ENCODE measurements at regions not wholly inside any gene's neighbourhood (a gene's known extent, or its start where the extent isn't known, plus 50 kb on each side); places are given as distances from the start of the nearest gene placed in this dataset.

DNA sequence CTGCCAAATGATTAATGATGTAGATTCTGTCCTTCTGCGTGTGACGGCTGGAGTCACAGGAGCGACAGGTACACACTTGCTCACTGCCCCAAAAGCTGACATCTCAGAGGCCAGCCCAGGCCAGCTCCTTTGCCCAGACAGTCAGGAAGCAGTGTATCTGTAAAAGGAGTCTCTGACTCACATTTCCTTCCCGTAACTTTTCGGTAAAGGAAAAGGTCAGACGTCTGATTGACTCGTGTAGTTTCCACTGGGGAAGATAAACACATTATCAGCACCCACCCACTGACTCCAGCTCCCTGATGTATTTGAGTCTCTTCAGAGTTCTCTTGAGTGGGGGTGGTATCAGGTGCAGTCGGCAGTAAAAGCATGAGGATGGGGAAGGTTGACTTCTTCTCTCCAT lies 64.4 kb upstream of the WWC1 start:
- no peak for DNase-seq (ENCODE audit: insufficient read length, low spot score, missing footprints)
- H3K79me2 ChIP-seq (ENCODE audit: insufficient read depth, low read length), result no peaks in the 10 kb centered on the region
- H3K9me3 ChIP-seq (ENCODE audit: low read depth, low read length), result no peaks in the 10 kb centered on the region
- H3K36me3 ChIP-seq (ENCODE audit: insufficient read depth, low read length), result no peaks in the 10 kb centered on the region
- no peaks in the 10 kb centered on the region for H3K27me3 ChIP-seq (ENCODE audit: insufficient read depth, low read length)
- TF ChIP-seq, protein P1, sequence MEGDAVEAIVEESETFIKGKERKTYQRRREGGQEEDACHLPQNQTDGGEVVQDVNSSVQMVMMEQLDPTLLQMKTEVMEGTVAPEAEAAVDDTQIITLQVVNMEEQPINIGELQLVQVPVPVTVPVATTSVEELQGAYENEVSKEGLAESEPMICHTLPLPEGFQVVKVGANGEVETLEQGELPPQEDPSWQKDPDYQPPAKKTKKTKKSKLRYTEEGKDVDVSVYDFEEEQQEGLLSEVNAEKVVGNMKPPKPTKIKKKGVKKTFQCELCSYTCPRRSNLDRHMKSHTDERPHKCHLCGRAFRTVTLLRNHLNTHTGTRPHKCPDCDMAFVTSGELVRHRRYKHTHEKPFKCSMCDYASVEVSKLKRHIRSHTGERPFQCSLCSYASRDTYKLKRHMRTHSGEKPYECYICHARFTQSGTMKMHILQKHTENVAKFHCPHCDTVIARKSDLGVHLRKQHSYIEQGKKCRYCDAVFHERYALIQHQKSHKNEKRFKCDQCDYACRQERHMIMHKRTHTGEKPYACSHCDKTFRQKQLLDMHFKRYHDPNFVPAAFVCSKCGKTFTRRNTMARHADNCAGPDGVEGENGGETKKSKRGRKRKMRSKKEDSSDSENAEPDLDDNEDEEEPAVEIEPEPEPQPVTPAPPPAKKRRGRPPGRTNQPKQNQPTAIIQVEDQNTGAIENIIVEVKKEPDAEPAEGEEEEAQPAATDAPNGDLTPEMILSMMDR (IDR thresholded peaks at IDR 0.05; ENCODE audit: extremely low read depth, low read depth, low read length), result no peak
- no peak overlapping the region for H3K4me3 ChIP-seq (ENCODE audit: insufficient read depth, low read length)
- H3K4me1 ChIP-seq (ENCODE audit: insufficient read depth, low read length), result no peaks in the 10 kb centered on the region
- H4K20me1 ChIP-seq (ENCODE audit: insufficient read depth, low read length), result no peaks in the 10 kb centered on the region
- no peak overlapping the region for H3K27ac ChIP-seq (ENCODE audit: low read depth, low read length)
- H2AFZ ChIP-seq (ENCODE audit: low read length), result no peak overlapping the region
- no peak overlapping the region for H3K4me2 ChIP-seq (ENCODE audit: insufficient read depth, low read length)

DNA sequence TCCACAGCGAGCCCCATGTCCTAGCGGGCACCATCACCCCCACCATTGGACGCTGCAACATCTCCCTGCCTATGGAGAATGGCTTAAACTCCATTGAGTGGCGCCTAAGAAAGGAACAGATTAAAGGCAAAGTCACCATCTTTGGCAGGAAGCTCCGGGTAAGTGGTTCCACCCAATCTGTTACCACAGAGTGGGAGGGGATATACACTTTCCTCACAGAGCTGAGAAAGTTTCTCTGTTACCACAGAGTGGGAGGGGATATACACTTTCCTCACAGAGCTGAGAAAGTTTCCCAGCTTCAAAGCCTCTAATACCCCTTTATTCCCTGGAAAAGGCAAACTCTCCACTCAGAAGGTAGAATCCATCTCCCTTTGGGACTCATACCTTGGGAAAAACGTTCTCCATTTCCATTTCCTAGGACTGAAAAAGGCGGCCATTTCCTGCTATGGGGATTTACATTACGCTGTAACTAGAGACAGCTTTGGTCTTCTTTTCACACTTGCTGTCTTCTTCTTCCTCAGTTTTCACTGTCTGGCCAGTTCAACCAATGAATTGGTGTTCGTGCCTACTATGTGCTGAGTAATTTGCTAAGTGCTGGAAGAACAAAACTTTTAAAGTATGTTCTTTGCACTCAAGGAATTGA lies 63.4 kb upstream of the WWC1 start:
- Histone ChIP-seq H3K9me3 (ENCODE audit: low read depth, low read length) (no peaks in the 10 kb centered on the region), H3K4me2 (ENCODE audit: insufficient read depth, low read length) (no peak overlapping the region), H4K20me1 (ENCODE audit: insufficient read depth, low read length) (no peaks in the 10 kb centered on the region), H3K27ac (ENCODE audit: low read depth, low read length) (no peak overlapping the region), H3K4me1 (ENCODE audit: insufficient read depth, low read length) (no peaks in the 10 kb centered on the region), H3K79me2 (ENCODE audit: insufficient read depth, low read length) (no peaks in the 10 kb centered on the region), H3K36me3 (ENCODE audit: insufficient read depth, low read length) (no peaks in the 10 kb centered on the region), H3K4me3 (ENCODE audit: insufficient read depth, low read length) (no peak overlapping the region), H2AFZ (ENCODE audit: low read length) (no peak overlapping the region), H3K27me3 (ENCODE audit: insufficient read depth, low read length) (no peaks in the 10 kb centered on the region)
- DNase-seq (ENCODE audit: insufficient read length, low spot score, missing footprints), result no peak
- TF ChIP-seq, protein P1 (IDR thresholded peaks at IDR 0.05; ENCODE audit: extremely low read depth, low read depth, low read length), result no peak

GRCh38 chr5:168228668-168229067 lies 62.8 kb upstream of the WWC1 start:
- H3K9me3 ChIP-seq (ENCODE audit: low read depth, low read length), result no peaks in the 10 kb centered on the region
- H3K4me2 ChIP-seq (ENCODE audit: insufficient read depth, low read length), result no peak overlapping the region
- no peak for DNase-seq (ENCODE audit: insufficient read length, low spot score, missing footprints)
- H3K27ac ChIP-seq (ENCODE audit: low read depth, low read length), result no peak overlapping the region
- no peaks in the 10 kb centered on the region for H3K36me3 ChIP-seq (ENCODE audit: insufficient read depth, low read length)
- no peak overlapping the region for H3K4me3 ChIP-seq (ENCODE audit: insufficient read depth, low read length)
- TF ChIP-seq, protein P1 (IDR thresholded peaks at IDR 0.05; ENCODE audit: extremely low read depth, low read depth, low read length), result no peak
- H4K20me1 ChIP-seq (ENCODE audit: insufficient read depth, low read length), result no peaks in the 10 kb centered on the region
- H2AFZ ChIP-seq (ENCODE audit: low read length), result no peak overlapping the region
- no peaks in the 10 kb centered on the region for H3K79me2 ChIP-seq (ENCODE audit: insufficient read depth, low read length)
- no peaks in the 10 kb centered on the region for H3K4me1 ChIP-seq (ENCODE audit: insufficient read depth, low read length)
- no peaks in the 10 kb centered on the region for H3K27me3 ChIP-seq (ENCODE audit: insufficient read depth, low read length)

DNA sequence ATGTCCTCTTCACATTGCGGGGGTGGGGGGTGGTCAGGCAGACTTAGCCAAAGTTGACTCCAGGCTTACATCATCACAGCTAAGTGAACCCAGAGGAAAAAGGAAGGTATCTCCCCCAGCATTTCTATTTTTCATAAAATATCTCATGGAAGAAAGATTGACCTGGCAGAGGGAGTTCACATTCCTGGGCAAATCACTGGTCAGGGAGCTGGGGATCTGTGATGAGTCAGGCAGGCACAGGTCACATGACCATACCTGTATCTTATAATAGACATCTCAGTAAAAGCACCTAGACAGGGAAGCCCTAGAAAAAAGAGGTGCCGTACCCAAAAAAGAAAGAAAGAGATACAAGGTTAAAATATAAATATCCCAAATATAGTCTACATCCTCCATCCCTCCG lies 57.3 kb upstream of the WWC1 start:
- Histone ChIP-seq H3K27ac (ENCODE audit: low read depth, low read length) (no peak overlapping the region), H3K9me3 (ENCODE audit: low read depth, low read length) (no peaks in the 10 kb centered on the region), H4K20me1 (ENCODE audit: insufficient read depth, low read length) (no peaks in the 10 kb centered on the region), H3K4me1 (ENCODE audit: insufficient read depth, low read length) (no peaks in the 10 kb centered on the region), H3K79me2 (ENCODE audit: insufficient read depth, low read length) (no peaks in the 10 kb centered on the region), H3K4me3 (ENCODE audit: insufficient read depth, low read length) (no peak overlapping the region), H3K4me2 (ENCODE audit: insufficient read depth, low read length) (no peak overlapping the region), H3K36me3 (ENCODE audit: insufficient read depth, low read length) (no peaks in the 10 kb centered on the region), H3K27me3 (ENCODE audit: insufficient read depth, low read length) (no peaks in the 10 kb centered on the region), H2AFZ (ENCODE audit: low read length) (no peak overlapping the region)
- DNase-seq (ENCODE audit: insufficient read length, low spot score, missing footprints), result no peak
- TF ChIP-seq, protein P1 (IDR thresholded peaks at IDR 0.05; ENCODE audit: extremely low read depth, low read depth, low read length), result no peak
